ENCODE measurements at regions not wholly inside any gene's neighbourhood (a gene's known extent, or its start where the extent isn't known, plus 50 kb on each side); places are given as distances from the start of the nearest gene placed in this dataset.

DNA sequence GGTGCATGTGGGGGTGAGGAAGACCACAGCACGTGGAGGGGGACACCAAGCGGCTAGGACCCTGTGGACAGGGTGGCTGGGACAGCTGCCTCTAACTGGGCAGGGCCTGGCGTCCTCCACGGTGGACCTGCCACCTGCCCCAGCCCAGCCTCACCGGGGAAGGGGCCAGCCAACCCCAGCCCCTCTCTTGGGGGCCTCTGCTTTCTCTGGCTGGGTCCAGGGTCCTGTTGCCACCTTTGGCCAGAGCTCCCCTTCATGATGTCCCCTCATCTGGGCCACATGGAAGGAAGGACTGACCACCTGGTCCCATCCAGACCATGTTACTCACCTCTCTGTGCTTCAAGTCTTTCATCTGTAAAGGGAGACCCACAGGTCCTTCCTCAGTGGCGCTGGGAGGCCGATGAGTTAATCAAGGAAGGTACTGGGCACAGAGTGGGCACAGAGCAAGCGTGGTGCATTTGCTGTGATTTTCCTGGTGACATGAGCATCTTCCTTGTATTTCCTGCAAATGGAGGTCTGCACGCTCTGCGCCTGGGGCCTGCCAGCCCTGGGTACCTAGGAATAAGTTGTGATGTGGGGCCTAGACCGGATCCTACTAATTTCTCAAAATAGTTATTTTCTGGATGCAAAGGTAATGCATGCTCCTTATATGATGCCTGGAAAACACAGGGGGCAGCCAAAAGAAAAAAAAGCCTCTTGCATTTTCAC lies 538.4 kb downstream of the TBC1D22A start:
- Histone ChIP-seq H3K4me2 (ENCODE audit: low read depth, low read length, poor library complexity, severe bottlenecking) (no peak overlapping the region), H4K20me1 (ENCODE audit: low read depth, low read length) (no peaks in the 10 kb centered on the region), H3K27ac (ENCODE audit: low read depth, low read length) (no peak overlapping the region), H3K27me3 (ENCODE audit: low read length) (no peaks in the 10 kb centered on the region), H3K9ac (ENCODE audit: low read length) (no peak overlapping the region), H2AFZ (ENCODE audit: low read depth, low read length, severe bottlenecking) (no peak overlapping the region), H3K9me2 (replicated peaks; ENCODE audit: insufficient read depth, low read length) (no peaks in the 10 kb centered on the region), H3F3A (ENCODE audit: insufficient read depth) (no peaks in the 10 kb centered on the region), H3K36me3 (ENCODE audit: low read length) (no peaks in the 10 kb centered on the region), H3K9me3 (ENCODE audit: insufficient read depth, low read length) (no peaks in the 10 kb centered on the region), H3K79me2 (ENCODE audit: insufficient read depth, low read length) (no peaks in the 10 kb centered on the region), H3K4me3 (ENCODE audit: insufficient read depth, low read length, poor library complexity, severe bottlenecking) (no peak overlapping the region)
- TF ChIP-seq CTCF (IDR thresholded peaks at IDR 0.05; ENCODE audit: insufficient read depth, low read length, poor library complexity, severe bottlenecking): no peak
- no peak for TF ChIP-seq EZH2phosphoT487 (conservative IDR thresholded peaks at IDR 0.05; ENCODE audit: low read length)

DNA sequence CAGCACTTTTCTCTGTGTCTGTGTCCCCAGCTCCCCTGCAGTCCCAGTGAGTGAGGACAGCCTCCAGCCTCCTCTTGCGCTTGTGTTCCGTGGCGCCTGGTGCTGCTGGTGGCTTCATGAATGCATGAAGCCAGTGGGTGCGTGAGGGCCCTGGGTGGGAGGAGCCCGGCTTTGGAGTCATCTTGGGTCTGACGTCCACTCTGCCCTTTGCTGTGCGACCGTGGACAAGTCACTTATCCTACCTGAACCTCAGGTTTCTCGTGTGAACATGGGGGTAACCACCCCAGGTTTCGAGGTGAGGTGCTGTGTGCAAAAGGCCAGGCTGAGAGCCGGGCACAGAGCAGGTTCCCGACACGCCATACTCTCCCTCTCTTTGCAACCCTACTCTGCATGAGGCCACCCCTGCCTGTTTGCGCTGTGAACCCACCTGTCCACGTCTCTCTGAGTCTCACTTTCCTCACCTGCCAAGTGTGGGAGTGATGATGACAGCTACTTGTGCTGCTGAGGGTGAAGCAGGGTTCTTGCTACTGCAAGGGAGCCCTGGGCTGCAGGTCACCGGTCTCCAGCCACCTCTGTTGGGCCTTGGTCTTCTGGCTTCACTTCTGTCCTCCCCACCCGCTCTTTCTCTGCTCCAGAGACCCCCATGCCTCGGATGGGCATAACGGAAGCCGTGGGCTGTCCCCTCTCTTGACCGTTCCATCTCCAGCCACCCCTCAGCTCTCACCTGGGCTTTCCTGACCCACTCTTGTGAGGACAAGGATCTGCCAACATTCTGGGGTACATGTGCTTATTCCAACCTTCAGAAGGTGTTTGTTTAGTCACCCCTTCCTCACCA lies 537.6 kb downstream of the TBC1D22A start:
- H2AFZ ChIP-seq (ENCODE audit: low read depth, low read length, severe bottlenecking): no peak overlapping the region
- H3K9ac ChIP-seq (ENCODE audit: low read length): no peak overlapping the region
- H3K79me2 ChIP-seq (ENCODE audit: insufficient read depth, low read length): no peaks in the 10 kb centered on the region
- H3K9me2 ChIP-seq (replicated peaks; ENCODE audit: insufficient read depth, low read length): no peaks in the 10 kb centered on the region
- no peak overlapping the region for H3K4me3 ChIP-seq (ENCODE audit: insufficient read depth, low read length, poor library complexity, severe bottlenecking)
- H3K27me3 ChIP-seq (ENCODE audit: low read length): no peaks in the 10 kb centered on the region
- no peaks in the 10 kb centered on the region for H3K9me3 ChIP-seq (ENCODE audit: insufficient read depth, low read length)
- no peaks in the 10 kb centered on the region for H3F3A ChIP-seq (ENCODE audit: insufficient read depth)
- H3K36me3 ChIP-seq (ENCODE audit: low read length): no peaks in the 10 kb centered on the region
- no peaks in the 10 kb centered on the region for H4K20me1 ChIP-seq (ENCODE audit: low read depth, low read length)
- H3K27ac ChIP-seq (ENCODE audit: low read depth, low read length): no peak overlapping the region
- TF ChIP-seq EZH2phosphoT487 (conservative IDR thresholded peaks at IDR 0.05; ENCODE audit: low read length) (no peak), CTCF (IDR thresholded peaks at IDR 0.05; ENCODE audit: insufficient read depth, low read length, poor library complexity, severe bottlenecking) (no peak)
- no peak overlapping the region for H3K4me2 ChIP-seq (ENCODE audit: low read depth, low read length, poor library complexity, severe bottlenecking)

DNA sequence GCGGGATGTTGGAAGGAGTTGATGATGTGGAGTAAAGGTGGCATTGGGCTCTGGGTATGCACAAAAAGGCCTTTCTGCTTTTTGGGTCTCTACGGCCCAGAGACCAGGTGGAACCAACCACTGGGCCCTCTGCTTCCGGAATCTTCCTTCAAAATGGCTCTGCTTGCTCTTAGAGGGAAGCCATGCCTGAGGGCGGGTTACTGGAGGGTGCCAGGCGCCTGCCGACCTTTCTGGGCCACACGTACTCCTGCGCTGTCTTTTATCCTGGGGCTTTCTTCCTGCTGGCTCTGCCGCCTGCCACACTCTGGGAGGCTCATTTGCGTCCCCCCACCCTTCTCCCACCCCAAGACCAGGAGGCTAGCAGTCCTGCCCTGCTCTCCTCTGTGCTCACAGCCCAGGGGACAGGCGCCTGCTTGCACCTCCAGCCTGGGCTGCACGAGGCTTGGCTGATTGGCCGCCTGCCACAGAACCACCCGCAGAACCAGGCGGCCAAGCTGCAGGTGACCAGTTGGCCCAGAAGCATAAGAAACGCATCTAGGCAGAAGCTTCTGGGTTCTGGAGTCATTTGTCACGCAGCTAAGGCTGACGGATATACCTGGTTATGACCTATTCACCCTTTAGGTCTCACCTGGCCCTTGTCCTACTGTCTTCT lies 536.9 kb downstream of the TBC1D22A start:
- Histone ChIP-seq H3K4me2 (ENCODE audit: low read depth, low read length, poor library complexity, severe bottlenecking) (no peak overlapping the region), H3K9me2 (replicated peaks; ENCODE audit: insufficient read depth, low read length) (no peaks in the 10 kb centered on the region), H3K4me3 (ENCODE audit: insufficient read depth, low read length, poor library complexity, severe bottlenecking) (no peak overlapping the region), H3K27me3 (ENCODE audit: low read length) (no peaks in the 10 kb centered on the region), H3K27ac (ENCODE audit: low read depth, low read length) (no peak overlapping the region), H3K79me2 (ENCODE audit: insufficient read depth, low read length) (no peaks in the 10 kb centered on the region), H4K20me1 (ENCODE audit: low read depth, low read length) (no peaks in the 10 kb centered on the region), H3K36me3 (ENCODE audit: low read length) (no peaks in the 10 kb centered on the region), H3K9ac (ENCODE audit: low read length) (no peak overlapping the region), H3K9me3 (ENCODE audit: insufficient read depth, low read length) (no peaks in the 10 kb centered on the region), H2AFZ (ENCODE audit: low read depth, low read length, severe bottlenecking) (no peak overlapping the region), H3F3A (ENCODE audit: insufficient read depth) (no peaks in the 10 kb centered on the region)
- TF ChIP-seq EZH2phosphoT487 (conservative IDR thresholded peaks at IDR 0.05; ENCODE audit: low read length): no peak
- no peak for TF ChIP-seq CTCF (IDR thresholded peaks at IDR 0.05; ENCODE audit: insufficient read depth, low read length, poor library complexity, severe bottlenecking)
